ENCODE measurements at regions not wholly inside any gene's neighbourhood (a gene's known extent, or its start where the extent isn't known, plus 50 kb on each side); places are given as distances from the start of the nearest gene placed in this dataset.
"Not testable (repeated sequence)": the region's sequence is repeated elsewhere in the genome, so short reads cannot be mapped to it uniquely, and the experiment has no call there.

DNA sequence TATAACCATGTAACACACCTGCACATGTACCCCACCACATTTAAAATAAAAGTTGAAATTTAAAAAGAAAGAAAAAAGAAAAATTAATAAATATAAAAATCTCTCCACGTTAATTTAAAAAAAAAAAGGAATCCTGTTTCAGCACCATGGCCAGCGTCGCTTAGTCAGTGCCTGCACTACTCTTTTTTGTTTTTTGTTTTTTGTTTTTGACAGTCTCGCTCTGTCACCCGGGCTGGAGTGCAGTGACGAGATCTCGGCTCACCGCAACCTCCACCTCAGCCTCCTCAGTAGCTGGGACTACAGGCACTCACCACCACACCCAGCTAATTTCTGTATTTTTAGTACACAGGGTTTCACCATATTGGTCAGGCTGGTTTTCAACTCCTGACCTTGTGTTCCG is 835.9 kb downstream of the UQCRFS1 start:
- FAIRE-seq (no peak), DNase-seq (ENCODE audit: low spot score in 2 of 2) (no peak)

DNA sequence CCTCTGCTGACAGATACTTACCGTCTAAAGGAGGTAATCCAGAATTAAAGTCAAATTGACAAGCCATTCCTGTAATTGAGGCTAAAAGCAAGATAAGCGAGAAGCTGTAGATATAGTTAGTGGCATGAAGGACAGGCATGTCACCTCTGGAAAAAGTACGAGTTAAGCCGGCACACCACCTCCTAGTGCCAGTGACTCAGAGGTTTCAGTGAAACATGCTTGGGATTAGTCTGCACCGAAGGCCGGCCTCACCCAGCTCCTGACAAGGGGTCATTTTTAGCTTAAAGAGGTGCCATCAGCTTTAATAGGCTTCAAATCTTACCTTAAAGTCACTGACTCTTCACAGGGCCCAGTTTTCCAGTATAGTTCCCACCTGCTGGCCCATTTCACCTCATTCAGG is 838.0 kb downstream of the UQCRFS1 start:
- no peak for DNase-seq (ENCODE audit: low spot score in 2 of 2)
- no peak for FAIRE-seq

DNA sequence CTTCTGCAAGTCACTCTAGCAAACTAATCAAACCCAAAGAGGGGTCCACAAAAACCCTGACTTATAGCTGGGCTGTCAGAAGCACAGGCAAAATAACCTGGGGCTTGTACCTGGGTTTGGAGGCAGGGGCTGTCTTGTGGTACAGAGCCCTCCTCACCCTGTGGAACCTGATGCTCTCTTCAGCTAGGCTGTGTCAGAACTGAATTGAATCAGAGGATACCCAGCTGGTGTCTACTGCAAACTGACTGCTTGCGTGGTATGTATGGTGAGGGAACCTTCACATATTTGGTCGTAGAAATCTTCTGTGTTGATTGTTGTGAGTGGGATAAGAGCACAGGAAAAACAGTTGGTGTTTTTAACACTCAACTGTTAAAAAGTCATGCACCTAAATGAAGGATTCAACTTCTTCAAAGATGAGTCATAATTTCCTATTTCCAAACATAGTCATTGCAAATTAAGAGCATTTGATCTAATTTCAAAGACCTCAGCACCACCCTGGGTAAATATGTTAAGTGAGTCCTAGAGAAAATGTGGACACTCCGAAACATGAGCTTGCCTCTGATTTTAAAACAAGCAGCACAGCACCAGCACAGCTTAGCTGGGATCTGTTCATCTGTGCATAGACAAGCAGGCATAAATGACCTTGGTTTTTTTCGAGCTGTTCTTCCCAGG is 840.2 kb downstream of the UQCRFS1 start:
- no peak for DNase-seq (ENCODE audit: low spot score in 2 of 2)
- no peak for FAIRE-seq

DNA sequence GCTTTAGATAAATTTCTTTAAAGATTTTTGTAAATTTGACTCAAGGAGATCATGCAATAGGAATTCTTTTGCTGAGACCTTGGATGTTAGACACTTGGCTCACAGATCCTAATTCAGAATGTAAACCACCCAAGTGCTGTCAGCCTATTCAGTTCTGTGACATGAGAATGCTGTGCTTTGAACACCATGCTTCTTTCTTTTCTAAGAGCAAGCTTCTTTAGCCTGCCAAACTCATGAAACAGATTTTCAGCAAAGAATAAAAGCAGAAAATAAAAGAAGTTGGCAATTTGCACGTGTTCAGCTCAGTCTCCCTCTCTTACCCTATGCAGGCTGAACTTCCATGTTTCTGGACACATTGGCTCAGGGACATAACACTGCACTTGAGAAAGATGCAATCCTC is 845.8 kb downstream of the UQCRFS1 start:
- DNase-seq (ENCODE audit: low spot score in 2 of 2), result no peak
- FAIRE-seq, result no peak

DNA sequence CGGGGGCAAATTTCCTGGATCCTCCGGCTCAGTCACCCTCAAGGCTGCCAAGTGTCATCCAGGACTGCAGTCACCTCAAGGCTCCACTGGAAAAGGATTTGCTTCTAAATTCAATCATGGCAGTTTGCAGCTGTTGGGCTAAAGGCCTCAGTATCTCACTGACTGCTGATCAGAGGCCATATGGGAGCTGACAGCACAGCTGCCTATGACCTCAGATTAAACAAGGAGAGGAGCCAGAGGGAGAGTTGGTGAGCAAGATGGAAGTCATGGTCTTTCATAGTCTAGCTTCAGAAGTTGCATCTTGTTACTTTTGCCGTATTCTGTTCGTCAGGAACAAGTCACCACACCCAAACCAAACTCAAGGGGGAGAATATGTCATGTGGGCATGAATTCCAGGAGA is 849.7 kb downstream of the UQCRFS1 start:
- FAIRE-seq (no peak), DNase-seq (ENCODE audit: low spot score in 2 of 2) (no peak)

DNA sequence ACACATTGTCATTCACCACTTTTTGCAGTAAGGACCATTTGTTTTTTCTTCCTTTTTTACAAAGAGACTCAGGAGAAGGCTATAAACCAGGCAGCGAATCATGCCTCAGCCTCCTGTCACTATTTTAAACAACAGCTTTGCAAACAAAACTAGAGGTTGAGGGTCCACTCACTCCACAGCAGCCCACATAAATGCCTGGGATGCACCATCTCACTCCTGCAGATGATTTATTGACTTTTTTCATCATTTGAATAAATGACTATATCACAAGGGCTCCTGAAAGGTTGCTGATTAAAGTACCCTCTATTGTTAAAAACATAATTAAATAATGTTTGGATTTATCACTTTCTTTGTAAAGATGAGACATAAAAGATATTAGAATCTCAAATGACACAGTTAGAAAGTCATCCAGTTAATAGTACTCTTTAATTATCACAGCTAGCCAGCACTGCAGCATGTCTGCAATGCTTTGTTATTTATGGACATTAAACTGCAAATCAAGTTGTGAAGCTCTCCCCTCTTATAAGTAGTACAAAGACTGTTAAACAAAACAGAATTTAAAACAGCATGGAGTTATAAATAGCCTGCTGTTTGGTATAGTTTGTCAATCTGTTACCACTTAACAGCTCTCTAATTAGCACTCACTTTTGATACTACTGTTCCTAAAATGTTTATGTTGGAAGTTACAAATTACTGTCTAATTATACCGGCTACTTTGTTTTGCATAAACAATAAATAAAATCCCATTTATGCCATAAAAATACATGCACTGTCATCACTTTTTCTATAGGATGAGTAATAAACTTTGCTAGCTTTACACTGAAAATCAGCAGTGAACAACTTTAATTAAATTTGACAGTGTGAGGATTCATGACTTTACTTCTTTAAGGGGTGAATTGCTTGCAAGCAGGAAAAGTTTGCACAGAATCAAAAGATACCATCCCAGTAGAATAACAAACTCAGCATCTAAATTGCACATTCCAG is 853.2 kb downstream of the UQCRFS1 start:
- DNase-seq (ENCODE audit: low spot score in 2 of 2) (no peak), FAIRE-seq (no peak)

DNA sequence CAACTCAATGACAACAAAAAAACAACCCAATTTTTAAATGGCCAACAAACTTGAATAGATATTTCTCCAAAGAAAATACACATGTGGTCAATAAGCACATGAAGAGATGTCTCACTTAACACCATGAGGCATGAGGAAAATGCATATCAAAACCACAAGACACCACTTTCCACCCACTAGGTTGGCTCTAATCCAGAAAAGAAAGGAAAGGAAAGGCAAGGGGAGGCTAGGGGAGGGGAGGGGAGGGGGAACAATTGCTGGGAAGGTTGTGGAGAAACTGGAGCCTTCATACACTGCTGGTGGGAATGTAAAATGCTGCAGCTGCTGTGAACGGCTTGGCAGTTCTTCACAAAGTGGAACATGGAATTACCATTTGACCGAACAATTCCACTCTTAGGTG is 854.3 kb downstream of the UQCRFS1 start:
- DNase-seq (ENCODE audit: low spot score in 2 of 2), result no peak
- no peak for FAIRE-seq

DNA sequence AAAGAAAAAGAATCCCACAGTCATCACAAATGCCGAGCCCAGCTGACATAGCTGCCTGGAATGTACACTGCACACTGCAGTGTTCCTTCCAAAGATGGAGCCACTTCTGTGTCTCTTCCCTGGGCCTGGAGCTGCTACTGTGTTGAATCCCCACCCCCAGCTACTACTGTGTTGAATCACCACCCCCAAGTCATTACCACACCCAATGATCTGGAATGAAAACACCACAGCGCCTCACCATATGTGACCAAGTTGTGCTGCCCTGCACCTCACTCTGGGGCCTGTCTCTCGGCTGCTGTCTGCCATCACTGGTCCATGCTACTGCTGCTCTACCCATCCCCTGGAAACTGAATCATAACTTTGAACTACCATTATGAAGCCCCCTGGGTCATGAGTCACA is 861.2 kb downstream of the UQCRFS1 start:
- DNase-seq (ENCODE audit: low spot score in 2 of 2) (no peak), FAIRE-seq (no peak)

DNA sequence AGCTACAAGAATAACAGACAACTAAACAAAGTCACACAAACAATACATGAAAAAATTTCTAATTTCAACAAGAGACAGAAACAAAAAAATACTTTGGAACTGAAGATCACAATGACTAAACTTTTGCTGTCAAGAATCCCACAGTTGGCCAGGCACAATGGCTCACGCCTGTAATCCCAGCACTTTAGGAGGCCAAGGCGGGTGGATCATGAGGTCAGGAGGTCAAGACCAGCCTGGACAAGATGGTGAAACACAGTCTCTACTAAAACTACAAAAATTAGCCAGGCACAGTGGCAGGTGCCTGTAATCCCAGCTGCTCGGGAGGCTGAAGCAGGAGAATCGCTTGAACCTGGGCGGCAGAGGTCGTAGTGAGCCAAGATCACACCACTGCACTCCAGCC is 861.6 kb downstream of the UQCRFS1 start:
- FAIRE-seq, result not testable (repeated sequence)

DNA sequence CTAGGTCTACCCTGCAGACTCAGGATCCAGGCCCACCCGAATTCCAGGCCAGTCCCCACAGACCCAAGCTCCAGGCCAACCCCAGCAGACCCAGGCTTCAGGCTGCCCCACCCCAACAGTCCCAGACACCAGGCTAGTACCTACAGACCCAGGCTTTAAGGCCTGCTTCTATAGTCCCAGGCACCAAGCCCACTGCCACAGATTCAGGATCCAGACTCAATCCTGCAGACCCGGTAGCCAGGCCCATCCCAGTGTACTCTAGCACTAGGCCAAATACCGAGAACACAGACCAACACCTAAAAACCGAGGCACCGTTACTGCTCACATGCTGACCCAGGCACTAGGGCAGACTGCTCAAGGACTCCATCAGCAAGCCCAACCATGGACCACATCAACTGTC is 862.3 kb downstream of the UQCRFS1 start:
- no peak for FAIRE-seq
- no peak for DNase-seq (ENCODE audit: low spot score in 2 of 2)

More for the DNA sequence above, 861.6 kb downstream of the UQCRFS1 start:
- not testable (repeated sequence) for DNase-seq (ENCODE audit: low spot score in 2 of 2)

DNA sequence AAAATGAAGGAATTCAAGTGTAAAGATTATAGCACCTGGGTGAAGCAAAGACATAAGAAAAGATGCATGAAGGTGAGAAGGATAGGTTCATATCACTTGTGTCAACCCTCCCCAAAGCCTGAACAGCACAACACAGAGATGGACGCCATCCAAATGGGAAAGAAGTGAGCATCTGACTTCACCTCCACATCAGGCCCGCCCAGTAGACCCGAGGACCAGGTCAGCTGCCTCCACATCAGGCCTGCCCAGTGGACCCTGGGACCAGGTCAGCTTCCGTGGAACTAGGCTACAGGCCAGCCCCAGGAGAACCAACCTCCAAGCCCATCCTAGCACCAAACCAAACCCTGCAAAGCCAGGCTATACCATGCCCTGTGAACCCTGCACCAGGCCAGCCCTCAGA is 862.9 kb downstream of the UQCRFS1 start:
- DNase-seq (ENCODE audit: low spot score in 2 of 2) (no peak), FAIRE-seq (no peak)

DNA sequence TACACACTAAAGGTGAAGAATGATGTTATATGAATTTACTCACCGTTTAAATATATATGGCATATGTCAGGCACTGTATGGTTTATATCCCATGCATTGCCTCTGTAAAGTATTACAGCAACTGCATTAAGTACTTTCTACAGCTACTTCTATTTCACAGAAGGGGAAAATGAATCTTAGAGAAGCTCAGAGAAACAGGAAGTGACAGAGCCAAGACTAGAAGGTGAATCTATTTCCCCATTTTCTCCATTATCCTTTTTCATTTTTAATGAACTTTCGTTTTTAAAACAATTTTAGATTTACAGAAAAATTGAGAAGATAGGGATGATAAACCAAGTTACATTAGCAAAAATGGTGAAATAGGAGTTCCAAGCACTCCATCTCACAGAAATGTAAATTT is 863.3 kb downstream of the UQCRFS1 start:
- no peak for FAIRE-seq

DNA sequence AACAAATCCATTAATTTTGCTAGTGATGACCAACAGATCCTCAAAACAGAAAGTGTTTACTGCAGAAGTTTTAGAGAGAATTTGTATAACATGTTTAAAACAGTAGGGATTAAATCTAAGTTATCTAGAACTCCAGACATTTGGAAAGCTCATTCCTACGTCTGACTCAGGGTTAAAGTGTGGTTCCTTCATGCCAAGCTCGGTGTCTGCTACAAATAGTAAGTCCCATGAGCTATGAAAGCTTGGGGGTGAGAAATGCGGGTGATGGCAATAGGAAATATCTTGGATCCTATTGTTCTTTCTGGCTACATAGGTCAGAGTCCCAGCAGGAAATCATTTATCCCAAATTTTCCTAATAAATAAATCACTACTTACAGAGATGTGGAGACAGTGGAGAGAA is 867.1 kb downstream of the UQCRFS1 start:
- no peak for DNase-seq (ENCODE audit: low spot score in 2 of 2)
- FAIRE-seq, result no peak

More for the DNA sequence above, 863.3 kb downstream of the UQCRFS1 start:
- DNase-seq (ENCODE audit: low spot score in 2 of 2), result no peak

DNA sequence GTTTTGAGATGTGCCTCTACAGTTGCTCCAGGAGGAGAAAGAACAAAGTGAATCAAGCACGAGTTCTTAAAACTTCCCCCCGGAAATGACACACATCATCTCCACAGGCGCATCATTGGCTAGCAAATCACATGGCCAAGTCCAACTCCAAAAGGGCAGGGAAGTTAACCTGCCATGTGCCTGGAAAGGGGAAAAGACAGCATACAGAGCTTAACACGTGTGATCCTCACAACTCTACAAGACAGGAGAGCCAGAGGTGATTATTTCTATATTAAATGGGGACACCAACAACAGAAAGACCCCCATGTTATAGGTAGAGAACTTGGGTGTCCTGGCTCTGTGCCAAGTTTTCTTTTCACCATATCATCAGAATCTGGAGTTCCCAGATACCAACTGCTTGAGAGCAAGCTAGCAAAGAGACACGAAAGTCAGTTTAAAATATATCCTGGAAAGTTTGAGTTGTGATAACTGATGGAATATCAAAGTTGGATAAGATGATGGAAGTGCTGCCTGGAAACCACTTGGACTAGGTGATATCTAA is 871.1 kb downstream of the UQCRFS1 start:
- FAIRE-seq (no peak), DNase-seq (ENCODE audit: low spot score in 2 of 2) (no peak)

DNA sequence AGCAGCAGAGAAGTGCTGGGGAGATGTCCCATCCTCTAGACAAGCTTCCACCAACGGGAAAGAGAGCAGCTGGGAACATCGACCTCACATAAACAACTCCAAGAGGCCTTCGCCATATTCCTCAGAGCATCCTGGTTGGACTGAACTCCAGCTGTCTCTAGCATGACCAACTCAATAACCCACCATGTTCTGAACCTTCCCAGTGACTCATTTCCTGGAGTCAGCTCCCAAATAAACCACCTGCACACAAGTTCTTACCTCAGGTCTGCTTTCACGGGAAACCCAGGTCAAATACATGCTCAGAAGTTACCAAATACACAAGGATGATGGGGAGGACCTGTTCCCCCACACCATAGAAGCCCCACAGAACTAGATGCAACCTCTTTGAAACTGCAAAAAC is 878.5 kb downstream of the UQCRFS1 start:
- DNase-seq (ENCODE audit: low spot score in 2 of 2) (no peak), FAIRE-seq (no peak)

DNA sequence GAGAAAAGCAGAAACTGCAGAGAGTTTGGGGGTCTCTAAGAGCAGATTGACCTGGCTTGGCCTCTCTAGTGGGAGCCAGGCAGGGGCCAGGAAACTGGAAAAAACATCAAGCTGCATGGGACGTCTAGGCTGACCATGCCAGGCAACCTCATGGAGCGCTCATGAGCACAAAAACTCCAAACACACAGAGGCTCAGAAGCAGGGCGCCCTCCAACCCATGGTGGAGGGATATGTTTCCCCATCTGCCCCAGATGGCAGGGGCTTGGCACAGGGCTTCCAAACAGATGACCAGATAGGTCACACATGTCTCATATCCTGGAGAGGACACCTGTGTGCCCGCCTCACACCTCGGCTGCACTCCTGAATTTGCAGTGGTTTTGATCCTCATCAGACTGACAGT is 879.0 kb downstream of the UQCRFS1 start:
- no peak for FAIRE-seq
- DNase-seq (ENCODE audit: low spot score in 2 of 2), result no peak

DNA sequence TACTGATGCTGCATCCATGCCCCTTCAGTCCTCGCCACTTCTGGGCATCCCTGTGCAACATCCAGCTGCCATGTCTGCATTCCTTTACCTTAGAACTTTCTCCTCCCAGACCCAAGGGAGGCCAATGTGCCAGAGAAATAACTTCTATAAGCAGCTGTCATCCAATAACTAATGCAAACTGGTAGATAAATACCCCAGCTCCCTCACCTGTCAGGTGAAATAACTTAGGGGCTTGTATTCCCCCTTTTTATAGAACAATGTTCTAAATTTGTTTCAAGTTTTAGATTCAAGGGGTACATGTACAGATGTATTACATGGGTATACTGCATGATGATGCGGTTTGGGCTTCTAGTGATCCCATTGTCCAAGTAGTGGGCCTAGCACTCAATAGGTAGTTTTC is 880.1 kb downstream of the UQCRFS1 start:
- FAIRE-seq, result no peak
- no peak for DNase-seq (ENCODE audit: low spot score in 2 of 2)

DNA sequence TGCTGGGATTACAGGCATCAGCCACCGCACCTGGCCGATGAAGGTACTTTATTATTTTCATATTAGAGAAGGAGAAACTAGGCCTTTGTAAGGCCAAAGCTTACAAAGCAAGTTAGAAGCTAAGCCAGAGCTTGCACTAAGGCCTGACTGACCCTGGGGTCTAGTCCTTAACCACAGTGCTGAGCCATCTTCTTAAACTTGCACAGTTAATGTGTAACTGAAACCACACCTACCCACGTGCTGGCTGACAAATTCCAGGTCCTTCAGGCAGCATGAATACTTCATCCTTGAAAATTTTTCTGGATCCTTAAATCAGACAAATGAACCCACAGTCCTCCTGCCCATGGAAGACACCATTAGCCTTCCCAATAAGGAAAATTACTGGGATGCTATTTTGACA is 880.6 kb downstream of the UQCRFS1 start:
- no peak for DNase-seq (ENCODE audit: low spot score in 2 of 2)
- FAIRE-seq, result no peak

DNA sequence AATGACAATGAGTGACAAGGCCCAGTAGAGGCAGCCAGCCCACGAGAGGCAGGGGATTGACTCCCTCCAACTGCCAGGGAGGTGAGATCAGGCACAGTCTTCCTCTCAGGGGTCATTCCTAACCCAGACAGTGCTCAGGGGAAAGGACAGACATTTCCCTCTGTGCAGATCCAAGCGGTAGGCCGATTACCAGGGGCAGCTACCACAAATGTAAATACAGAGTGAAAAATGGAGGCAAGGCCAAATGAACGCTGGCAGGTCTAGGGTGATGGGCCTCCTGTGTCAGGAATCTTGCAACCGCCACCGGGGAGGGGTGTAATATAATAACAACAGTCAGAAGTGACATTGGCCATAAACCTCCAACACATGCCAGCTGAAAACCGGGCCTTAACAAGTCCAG is 881.4 kb downstream of the UQCRFS1 start:
- no peak for DNase-seq (ENCODE audit: low spot score in 2 of 2)
- FAIRE-seq, result no peak

DNA sequence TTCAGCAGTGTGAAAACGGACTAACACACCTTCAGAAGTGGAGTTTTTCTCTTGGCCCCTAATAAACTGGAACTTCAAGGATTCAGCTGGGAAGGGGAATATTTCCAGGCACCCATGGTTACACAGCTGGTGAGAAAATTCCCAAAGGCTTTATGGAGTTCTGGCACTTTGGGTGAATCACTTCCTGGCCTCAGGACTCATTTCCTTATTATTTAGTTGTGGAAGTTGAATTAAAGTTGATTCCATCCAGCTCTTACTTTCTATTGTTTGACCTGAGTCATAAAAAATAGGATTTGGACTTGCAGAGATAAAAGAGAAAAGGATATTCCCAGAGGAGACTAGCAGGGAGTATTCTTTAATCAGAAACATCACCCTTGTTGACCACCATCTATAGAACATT is 882.1 kb downstream of the UQCRFS1 start:
- no peak for FAIRE-seq

DNA sequence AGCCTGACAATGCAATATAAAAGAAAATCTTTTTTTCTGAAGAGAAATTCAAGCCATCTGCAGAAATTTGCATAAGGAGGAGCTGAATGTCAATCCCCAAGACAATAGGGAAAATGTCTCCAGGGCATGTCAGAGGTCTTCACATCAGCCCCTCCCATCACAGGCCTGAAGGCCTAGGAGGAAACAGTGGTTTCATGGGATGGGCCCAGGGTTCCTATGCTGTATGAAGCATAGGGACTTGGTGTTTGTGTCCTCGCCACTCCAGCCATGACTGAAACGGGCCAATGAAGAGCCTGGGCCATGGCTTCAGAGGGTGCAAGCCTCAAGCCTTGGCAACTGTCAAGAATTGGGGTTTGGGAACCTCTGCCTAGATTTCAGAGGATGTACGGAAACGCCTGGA is 883.5 kb downstream of the UQCRFS1 start:
- FAIRE-seq, result no peak
- DNase-seq (ENCODE audit: low spot score in 2 of 2), result no peak

More for the DNA sequence above, 882.1 kb downstream of the UQCRFS1 start:
- no peak for DNase-seq (ENCODE audit: low spot score in 2 of 2)

DNA sequence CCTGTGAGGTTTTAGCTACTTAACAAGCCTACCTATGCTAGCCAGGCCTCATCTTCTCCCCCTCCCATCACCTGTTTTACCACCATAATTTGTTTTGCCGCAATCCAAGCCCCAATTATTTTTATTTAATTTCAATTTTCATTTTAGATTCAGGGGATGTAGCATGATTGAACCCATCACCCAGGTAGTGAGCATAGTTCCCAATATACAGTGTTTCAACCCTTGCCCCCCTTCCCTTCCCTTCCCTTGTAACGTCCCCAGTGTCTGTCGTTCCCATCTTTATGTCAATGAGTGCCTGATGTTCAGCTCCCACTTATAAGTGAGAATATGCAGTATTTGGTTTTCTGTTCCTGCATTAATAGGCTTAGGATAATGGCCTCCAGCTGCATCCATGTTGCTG is 885.0 kb downstream of the UQCRFS1 start:
- FAIRE-seq (no peak), DNase-seq (ENCODE audit: low spot score in 2 of 2) (no peak)

Measured in frontal cortex (tissue), 3 donors.